ENCODE measurements at regions not wholly inside any gene's neighbourhood (a gene's known extent, or its start where the extent isn't known, plus 50 kb on each side); places are given as distances from the start of the nearest gene placed in this dataset.
A peak's percentile ranks its signal among the peaks of the same experiment; 100 is the strongest.

GRCh38 chr13:33711436-33711835, 106.5 kb upstream of the RFC3 start:
- DNase-seq (ENCODE audit: low read depth), result no peak

- DNase-seq (ENCODE audit: low read depth), result no peak
Observed at GRCh38 chr13:33717775-33718174, 100.2 kb upstream of the RFC3 start.

DNA sequence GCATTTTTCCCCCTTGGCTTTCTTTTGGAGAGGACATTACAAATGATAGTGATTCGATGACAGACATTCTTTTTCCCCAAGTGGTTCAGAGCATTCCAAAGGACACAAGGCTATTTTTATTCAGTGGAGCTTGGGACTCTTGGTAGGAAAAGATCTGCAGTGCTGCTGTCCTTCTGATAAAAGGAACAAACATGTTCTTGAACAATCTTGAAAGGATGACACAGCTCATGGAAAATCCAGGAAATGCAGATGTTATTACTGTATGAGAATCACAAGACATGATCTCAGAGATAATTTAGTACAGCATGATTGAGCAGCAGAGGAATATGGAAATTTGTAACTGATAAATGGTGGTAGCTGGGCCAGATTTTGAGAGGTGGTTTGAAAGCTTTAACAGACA, 96.2 kb upstream of the RFC3 start:
- DNase-seq (ENCODE audit: low read depth), result peak; percentile 72

DNA sequence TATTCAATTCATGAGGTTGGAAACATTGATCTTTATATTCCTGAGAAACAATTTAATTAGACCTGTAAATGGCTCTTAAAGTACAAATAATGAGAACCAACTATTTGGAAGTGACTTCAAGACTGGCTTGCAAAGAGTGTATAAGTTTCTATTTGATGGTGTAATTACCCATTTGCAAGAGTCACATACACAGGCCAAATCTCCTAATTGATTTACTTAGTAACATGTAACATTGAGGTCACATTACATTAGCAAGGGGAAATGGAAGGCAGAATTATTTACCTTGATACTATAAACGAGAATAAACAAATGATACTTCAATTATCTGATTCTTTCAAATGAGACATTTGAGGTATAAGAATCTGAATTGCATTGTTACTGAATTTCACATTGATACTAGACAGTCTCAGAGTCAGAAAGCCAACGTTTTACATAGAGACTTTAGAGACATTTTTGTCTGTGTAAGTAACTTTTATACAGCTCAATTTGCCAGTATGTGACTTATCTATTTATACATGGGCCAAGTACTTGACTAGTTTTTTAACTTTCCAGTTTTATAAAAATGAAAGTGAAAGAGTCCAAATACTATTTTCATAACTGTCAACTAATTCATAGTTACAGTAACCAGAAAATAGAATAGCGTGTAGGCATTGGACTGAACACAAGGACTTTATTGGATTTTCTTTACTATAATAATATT, 95.6 kb upstream of the RFC3 start:
- no peak for DNase-seq (ENCODE audit: low read depth)

GRCh38 chr13:33723365-33723764, 94.6 kb upstream of the RFC3 start:
- DNase-seq (ENCODE audit: low read depth), result no peak

- DNase-seq (ENCODE audit: low read depth), result peak; percentile 68
Observed at GRCh38 chr13:33723772-33724435, 94.0 kb upstream of the RFC3 start.

DNA sequence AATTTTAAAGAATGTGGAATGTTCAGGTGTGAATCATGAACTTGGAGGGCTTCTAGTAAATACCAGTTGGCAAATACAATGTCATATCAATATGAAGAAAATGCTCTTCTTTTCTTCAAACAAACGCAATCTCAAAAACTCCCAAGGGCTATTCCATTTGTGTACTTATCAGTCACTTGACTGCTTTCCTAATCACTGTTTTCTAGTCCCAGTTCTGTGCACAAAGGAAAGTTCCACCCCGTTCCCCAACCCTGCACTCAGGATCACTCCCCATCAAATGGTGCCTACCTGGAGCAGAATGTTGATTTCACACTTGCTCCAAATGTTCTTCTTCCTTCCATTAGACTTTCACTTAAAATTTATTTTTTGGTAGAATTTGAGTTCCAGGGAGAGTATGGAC, 92.6 kb upstream of the RFC3 start:
- DNase-seq (ENCODE audit: low read depth), result no peak

- no peak for DNase-seq (ENCODE audit: low read depth)
Observed at GRCh38 chr13:33727297-33728083, 90.5 kb upstream of the RFC3 start.

DNA sequence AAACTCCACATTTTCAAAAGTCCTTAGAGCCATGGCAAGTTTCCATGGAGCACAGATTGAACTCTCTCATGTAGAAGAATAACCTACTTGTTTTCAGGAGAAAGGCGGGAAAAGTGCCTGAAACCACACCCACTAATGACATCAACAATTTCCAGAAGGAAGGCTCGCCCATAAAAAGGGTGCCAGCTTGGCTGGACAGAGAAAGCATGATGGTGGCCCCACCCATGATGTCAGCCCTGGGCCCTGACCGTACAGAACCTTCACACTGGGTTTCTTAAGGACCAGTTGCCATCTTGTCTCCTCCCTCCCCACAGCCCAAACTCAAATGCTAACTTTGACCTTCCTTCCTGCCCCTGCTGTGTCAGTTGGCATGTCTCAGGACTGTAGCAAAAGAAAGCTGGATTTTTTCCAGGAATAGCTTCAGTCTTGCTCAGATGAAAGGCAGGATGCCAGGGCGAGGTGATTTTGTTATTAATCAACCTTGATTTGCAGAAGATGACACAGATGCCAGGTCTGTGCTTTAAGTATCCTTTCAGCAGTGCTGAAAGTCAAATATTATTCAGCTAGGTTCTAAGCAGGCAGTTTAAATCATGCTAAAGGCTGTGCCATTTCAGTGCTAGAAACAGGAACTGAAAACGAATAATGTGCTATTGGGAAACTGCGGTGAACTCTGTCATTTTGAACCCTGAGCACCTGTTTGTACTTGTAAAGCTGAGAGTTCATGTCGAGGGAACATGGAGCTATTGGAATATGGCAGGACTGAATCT, 89.5 kb upstream of the RFC3 start:
- DNase-seq (ENCODE audit: low read depth), result no peak

- no peak for DNase-seq (ENCODE audit: low read depth)
Observed at GRCh38 chr13:33730147-33730546, 87.8 kb upstream of the RFC3 start.

- DNase-seq (ENCODE audit: low read depth), result no peak
Observed at GRCh38 chr13:33730619-33731018, 87.3 kb upstream of the RFC3 start.

DNA sequence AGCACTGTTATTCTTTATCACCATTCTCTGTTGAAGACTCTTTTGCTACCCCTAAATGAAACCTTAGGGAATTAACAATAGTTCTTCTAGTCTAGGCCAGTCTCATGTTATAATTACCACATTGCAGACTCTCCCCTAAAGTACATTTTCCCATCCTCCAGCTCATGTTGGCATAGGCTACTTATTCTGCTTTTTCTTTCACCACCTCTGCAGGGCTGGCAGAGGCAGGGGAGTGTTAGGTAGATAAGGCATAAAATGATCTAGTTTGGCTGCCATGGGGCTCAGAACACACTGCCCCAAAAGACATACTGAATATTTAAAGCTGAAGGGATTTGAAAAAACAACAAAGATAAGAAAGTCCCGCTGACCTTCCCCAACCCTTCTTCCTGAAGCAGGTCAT, 82.7 kb upstream of the RFC3 start:
- no peak for DNase-seq (ENCODE audit: low read depth)

- DNase-seq (ENCODE audit: low read depth), result no peak
Observed at GRCh38 chr13:33739254-33739653, 78.7 kb upstream of the RFC3 start.

GRCh38 chr13:33740134-33740538, 77.8 kb upstream of the RFC3 start:
- peak; percentile 24 for DNase-seq (ENCODE audit: low read depth)

DNA sequence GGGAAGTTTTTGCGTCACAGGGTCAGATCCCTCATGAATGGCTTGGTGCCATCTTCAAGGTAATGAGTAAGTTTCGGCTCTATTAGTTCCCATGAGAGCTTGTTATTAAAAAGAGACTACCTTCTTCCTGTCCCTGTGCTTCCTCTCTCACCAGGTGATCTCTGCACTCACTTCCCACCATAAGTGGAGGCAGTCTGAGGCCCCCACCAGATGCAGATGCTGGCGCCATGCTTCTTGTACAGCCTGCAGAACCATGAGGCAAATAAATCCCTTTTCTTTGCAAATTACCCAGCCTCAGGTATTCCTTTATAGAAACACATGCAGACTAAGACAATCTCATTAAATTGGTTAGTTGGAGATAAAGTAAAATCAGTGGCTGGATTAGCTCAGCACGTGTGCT, 75.6 kb upstream of the RFC3 start:
- DNase-seq (ENCODE audit: low read depth), result no peak

DNA sequence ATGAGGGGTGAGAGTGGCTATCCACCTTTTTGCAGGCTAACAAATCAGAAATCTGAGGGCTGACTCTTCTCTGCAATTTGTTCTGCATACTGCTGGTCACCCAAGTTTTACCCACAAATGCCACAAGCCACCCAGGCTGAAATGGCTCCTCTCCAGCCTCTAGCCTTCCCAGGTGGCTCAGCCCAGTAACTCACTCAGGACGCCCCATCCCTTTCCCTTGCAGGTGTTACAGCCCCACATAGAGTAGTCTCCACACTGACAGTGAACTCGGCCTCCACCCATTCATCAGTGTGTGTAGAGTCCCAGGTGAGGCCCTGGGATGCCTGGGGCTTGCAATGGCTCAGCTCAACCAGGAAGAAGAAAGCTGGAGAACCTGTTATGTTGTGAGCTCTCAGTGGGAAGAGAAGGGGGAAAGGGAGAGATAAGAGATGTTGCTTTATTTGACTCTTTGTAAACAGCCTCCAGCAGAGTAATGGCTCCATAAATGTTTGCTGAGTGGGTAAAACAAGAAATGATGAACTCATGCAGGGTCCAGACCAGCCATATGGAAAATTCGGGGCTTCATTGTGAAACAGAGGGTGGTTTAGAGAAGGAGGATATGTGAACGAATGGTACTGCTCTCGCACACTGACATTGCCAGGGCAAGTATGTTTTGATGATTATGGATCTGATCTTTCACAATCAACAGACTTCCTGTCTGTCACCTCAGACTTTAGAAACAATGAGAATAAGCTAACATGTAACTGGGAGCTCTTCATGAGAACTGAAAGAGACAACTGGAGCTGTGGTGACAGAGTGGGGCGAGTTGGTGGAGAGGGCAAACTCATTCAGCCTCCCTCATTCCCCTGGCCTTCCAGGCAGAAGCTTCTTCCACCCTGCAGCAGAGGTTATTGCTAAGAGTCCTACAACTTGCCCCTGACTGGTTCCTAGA, 74.2 kb upstream of the RFC3 start:
- DNase-seq (ENCODE audit: low read depth), result no peak

DNA sequence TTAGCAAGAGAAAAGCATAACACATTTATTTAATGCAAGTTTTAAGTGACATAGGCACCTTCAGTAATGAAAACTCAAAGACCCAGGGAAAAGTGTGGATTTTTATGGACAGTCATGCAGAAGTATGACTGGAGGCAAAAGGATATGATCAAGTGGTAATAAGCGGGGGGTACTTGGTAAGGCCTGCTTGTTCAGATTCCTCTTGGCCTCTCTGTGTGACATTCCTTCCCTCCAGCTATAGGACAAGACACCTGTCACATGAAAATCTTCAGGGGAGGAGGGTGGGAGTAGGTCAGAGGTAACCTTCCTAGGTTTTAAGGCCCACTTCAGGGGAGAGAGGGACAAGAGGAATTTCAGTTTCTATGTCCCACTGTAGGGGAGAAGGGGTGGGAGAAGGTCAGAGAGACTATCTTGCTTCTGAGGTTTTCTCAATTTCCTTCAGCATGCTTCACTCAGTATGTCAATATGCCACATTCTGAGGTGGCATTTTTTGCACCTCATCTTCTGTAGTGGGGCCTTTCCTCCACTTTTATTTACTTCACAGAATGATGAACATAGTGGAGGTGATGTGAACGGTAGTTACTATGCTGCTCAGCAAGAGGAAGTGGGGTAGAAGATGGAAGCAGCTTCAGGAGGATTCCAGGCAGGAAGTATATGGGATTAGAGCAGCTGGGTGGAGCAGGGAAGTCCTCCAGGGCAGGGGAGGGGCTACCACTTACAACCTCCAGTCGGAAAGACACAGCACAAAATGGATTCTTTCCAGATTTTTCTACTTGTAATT, 73.2 kb upstream of the RFC3 start:
- no peak for DNase-seq (ENCODE audit: low read depth)

DNA sequence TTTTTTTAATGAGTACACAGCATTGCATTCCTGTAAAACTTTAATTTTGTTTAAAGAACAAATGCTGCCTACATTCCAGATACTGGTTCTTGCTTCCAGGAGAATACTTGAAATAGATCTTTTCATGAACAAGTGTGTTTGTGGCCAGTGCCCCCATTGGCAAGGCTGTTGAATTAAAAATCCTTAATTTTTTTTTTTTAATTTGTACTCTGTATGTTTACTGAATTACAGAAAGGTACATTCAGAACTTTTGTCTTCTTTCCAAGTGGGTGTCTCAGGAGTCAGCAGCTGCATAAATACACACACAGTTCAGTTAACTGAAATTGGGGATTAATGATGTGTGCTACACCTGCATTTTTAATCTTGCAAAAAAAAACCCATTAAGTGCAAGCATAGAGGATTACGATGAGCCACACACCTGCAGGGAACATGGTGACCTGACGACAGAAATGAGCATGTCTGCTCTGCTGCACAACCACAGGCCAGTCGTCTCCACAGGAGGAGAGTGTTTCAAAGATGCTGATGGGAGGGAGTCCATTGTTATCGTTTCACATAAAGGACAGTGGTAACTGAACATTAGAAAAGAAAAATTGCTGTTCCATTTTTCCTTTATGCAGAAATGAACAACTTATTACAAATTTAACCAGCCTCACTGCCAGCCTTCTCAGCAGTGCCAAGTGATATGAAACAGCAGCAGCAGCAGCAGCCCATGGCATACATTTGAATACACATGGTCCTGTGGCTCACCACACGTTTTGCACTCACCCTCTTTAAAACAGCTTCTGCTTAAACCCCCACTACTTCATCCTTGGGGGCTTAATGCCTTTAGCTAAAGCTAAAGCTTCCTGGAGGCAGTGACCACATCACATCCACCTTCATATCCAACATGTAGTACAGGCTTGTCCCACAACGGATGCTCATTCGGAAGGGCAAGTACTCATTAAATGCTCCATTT, 72.3 kb upstream of the RFC3 start:
- no peak for DNase-seq (ENCODE audit: low read depth)

- DNase-seq (ENCODE audit: low read depth), result no peak
Observed at GRCh38 chr13:33746867-33747266, 71.1 kb upstream of the RFC3 start.
